Nephron progenitor cell (in vitro differentiated cells): ENCODE measurements at regions not wholly inside any gene's neighbourhood (a gene's known extent, or its start where the extent isn't known, plus 50 kb on each side); places are given as distances from the start of the nearest gene placed in this dataset.

Source experiments
- DNase-seq: peaks from one replicate; pipeline ENCODE4 v3.0.0; 2021
- H3K27ac Mint-ChIP-seq: 2 replicates; pipeline ENCODE4 v1.8.0; 2021; ENCODE audit warnings: mild to moderate bottlenecking, moderate library complexity, mixed read lengths
- H3K27me3 Mint-ChIP-seq: 2 replicates; pipeline ENCODE4 v1.8.0; 2021; ENCODE audit warnings: mild to moderate bottlenecking, low read depth, mixed read lengths; ENCODE audit not compliant: poor library complexity
- H3K36me3 Mint-ChIP-seq: 2 replicates; pipeline ENCODE4 v1.8.0; 2021; ENCODE audit warnings: low read depth, mixed read lengths
- H3K4me1 Mint-ChIP-seq: 2 replicates; pipeline ENCODE4 v1.8.0; 2021; ENCODE audit warnings: mixed read lengths
- H3K4me3 Mint-ChIP-seq: 2 replicates; pipeline ENCODE4 v1.8.0; 2021; ENCODE audit warnings: mild to moderate bottlenecking, moderate library complexity, mixed read lengths
- H3K9me3 Mint-ChIP-seq: 2 replicates; pipeline ENCODE4 v1.8.0; 2021; ENCODE audit warnings: mild to moderate bottlenecking, moderate library complexity, mixed read lengths
- CTCF ChIP-seq: fragments of 200-600 bp; sonication (generic); IDR thresholded peaks from 2 replicates; pipeline ENCODE4 v1.5.0; 2021; ENCODE audit warnings: antibody characterized with exemption

- no peak for DNase-seq
- no peaks in the 10 kb centered on the region for H3K4me1 Mint-ChIP-seq
- no peaks in the 10 kb centered on the region for H3K36me3 Mint-ChIP-seq
- no peak overlapping the region for H3K27ac Mint-ChIP-seq
- H3K27me3 Mint-ChIP-seq = peaks cover 21% of the 10 kb centered on the region
- TF ChIP-seq CTCF = no peak
- no peak overlapping the region for H3K4me3 Mint-ChIP-seq
- peaks cover 10% of the 10 kb centered on the region for H3K9me3 Mint-ChIP-seq
Observed at GRCh38 chr3:127387556-127388153, 99.8 kb upstream of the PRR20G start.

- Mint-ChIP-seq H3K4me1 (no peaks in the 10 kb centered on the region), H3K27ac (no peak overlapping the region), H3K27me3 (peaks cover 23% of the 10 kb centered on the region), H3K36me3 (no peaks in the 10 kb centered on the region), H3K9me3 (peaks cover 11% of the 10 kb centered on the region), H3K4me3 (no peak overlapping the region)
- no peak for DNase-seq
- TF ChIP-seq CTCF = no peak
Observed at GRCh38 chr3:127387119-127387518, 99.3 kb upstream of the PRR20G start.

- Mint-ChIP-seq H3K4me1 (no peaks in the 10 kb centered on the region), H3K36me3 (no peaks in the 10 kb centered on the region), H3K9me3 (peaks cover 15% of the 10 kb centered on the region), H3K4me3 (no peak overlapping the region), H3K27me3 (peaks cover 23% of the 10 kb centered on the region), H3K27ac (peak overlapping the region; percentile 67)
- TF ChIP-seq CTCF = no peak
- no peak for DNase-seq
Observed at GRCh38 chr3:127386490-127386889, 98.6 kb upstream of the PRR20G start.

DNA sequence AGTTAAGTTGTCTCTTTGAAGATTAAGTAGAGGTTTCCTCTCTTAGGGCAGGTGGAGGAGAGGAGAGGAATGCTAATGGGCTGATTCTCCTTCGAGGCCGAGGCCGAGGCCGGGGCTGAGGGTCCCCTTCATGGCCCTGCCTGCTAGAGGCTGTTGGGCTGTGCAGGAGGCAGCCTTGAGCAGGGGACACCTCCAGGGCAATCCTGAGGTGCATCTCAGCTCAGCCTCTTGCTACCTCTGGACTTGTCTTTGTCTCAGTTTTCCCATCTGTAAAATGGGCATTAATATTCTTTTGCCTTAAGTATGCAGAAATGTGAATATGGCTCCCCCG is 97.7 kb upstream of the PRR20G start:
- Mint-ChIP-seq H3K4me3 (no peak overlapping the region), H3K9me3 (peaks cover 24% of the 10 kb centered on the region), H3K36me3 (no peaks in the 10 kb centered on the region), H3K4me1 (no peaks in the 10 kb centered on the region), H3K27me3 (peaks cover 29% of the 10 kb centered on the region), H3K27ac (no peak overlapping the region)
- no peak for TF ChIP-seq CTCF
- no peak for DNase-seq

DNA sequence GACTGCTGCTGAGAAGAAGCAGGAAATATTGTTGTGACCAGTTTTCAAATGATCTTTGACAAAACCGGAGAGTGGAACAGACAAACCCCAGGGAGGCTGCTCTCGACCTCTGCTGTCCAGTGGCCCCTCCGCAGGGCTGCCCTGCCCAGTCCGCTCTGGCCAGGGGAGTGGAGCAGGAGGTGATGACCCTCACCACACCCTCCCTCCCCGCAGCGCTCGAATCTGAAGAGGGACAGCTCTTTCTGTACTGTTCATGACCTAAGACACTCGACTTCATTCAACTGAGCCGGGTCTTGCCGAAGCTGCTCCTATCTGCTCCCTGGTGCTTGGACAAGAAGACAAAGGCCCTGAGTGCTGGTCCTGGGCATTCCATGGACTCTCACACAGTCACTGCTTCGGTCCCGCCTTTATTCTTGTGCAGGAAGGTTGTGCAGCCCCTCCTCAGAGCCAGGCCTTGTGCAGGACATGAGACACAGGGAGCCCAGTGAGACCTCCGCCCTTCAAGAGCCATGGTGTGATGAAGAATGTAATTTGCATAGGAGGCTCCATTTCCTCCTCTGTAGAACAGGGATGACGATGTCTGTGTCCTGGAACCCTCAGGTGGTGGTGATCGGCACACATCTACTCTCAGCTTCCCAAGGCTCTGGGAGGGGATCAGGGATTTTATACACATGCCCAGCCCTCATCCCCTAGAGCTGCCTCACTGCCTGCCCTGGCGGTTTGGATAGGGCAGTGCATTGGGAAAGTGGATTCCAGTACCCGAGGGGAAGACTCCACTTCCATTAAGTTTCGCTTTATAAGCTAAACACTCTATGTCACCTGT is 97.1 kb upstream of the PRR20G start:
- H3K9me3 Mint-ChIP-seq = peaks cover 27% of the 10 kb centered on the region
- no peak for TF ChIP-seq CTCF
- H3K27me3 Mint-ChIP-seq = peaks cover 29% of the 10 kb centered on the region

More for the DNA sequence above, 97.1 kb upstream of the PRR20G start:
- H3K4me1 Mint-ChIP-seq = no peaks in the 10 kb centered on the region
- no peaks in the 10 kb centered on the region for H3K36me3 Mint-ChIP-seq
- H3K4me3 Mint-ChIP-seq = no peak overlapping the region
- DNase-seq = no peak
- H3K27ac Mint-ChIP-seq = no peak overlapping the region
